ENCODE measurements at regions not wholly inside any gene's neighbourhood (a gene's known extent, or its start where the extent isn't known, plus 50 kb on each side); places are given as distances from the start of the nearest gene placed in this dataset.

DNA sequence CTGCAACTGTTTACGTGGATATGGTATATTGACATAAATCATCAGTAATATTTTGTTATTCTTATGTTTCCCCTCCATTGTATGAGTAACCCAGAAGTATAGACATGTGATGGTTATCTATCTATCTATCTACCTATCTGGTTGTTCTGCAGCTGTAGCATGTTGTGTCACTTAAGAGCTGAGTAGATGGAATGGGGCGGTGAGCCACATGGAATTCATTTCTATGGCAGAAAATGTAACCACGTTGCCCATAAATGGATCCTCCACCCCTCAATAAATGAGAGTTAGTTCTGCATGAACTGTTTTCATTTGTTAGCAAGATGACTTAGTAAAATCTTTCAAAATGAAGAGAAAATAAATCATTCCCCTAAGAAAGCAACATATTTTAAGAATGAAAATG is 553.2 kb downstream of the MAT2B start:
- no peak for DNase-seq (ENCODE audit: extremely low spot score, insufficient read length, low read depth)
- no peak for FAIRE-seq

- FAIRE-seq: no peak
- DNase-seq (ENCODE audit: extremely low spot score, insufficient read length, low read depth): no peak
These were observed 554.1 kb downstream of the MAT2B start for GRCh38 chr5:164059471-164059870.

DNA sequence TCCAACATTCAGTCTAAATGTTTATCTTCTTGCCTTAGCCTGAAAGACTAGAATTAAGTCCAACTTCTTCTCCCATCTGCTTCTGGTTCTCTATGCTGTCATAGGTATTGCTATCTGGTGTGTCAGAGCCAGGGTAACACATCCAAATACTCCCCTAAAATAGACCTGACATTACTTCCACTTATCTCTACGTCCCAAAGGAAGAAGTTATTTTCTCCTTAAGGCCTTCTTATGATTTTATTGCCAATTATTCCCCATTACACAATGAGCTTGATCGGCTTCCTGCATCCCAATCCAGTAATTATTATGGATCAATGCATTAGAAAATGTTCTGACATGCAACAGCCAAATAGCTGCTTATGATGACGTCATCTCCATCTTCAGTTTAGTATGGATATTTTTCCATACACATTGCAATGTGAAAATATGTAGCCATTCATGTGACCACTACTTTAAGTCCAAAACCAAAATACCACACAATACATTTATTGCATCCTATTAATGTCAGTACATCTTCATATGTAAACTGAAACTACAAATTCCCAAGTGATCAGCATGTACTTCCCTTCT is 555.5 kb downstream of the MAT2B start:
- DNase-seq (ENCODE audit: extremely low spot score, insufficient read length, low read depth) (no peak), FAIRE-seq (no peak)

- no peak for FAIRE-seq
- no peak for DNase-seq (ENCODE audit: extremely low spot score, insufficient read length, low read depth)
These were observed 556.9 kb downstream of the MAT2B start for GRCh38 chr5:164062304-164062703.

DNA sequence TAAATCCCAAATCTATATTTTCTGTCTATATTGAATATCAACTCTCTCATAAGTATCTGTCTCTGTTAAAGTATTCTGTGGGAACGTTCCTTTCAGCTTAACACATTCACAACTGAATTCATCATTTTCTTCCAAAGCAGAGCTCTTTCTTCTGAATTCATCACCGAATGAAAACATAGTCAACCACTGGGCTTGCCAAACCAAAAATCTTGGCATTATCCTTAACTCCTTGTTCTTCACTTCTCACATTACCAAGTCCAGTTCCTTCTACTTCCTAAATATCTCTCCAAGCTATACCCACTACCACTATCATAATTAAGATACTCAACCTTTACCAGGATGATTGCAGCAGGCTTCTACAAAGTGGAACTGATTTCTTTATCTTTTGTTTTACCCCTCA is 559.8 kb downstream of the MAT2B start:
- FAIRE-seq (no peak), DNase-seq (ENCODE audit: extremely low spot score, insufficient read length, low read depth) (no peak)

DNA sequence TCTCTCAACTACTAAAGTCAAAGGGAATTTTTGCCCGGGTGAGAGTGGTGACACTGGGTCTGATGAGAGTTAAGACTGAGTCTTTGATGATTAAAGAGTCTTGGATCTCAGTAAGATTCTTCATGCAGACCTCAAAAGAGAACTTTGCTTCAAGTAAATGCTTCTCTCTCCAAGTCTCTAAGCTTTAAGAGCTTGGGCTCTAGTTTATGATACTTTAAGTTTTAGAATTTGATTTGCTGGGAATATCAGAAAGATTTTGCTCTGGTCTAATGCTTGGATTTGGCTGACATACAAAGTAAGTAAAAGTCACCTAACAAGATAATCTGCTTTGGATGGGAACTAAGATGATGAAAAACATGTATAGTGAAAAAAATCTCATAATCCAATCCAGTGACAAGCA is 566.3 kb downstream of the MAT2B start:
- FAIRE-seq (no peak), DNase-seq (ENCODE audit: extremely low spot score, insufficient read length, low read depth) (no peak)

GRCh38 chr5:164073081-164073480 is 567.7 kb downstream of the MAT2B start:
- DNase-seq (ENCODE audit: extremely low spot score, insufficient read length, low read depth) (no peak), FAIRE-seq (no peak)

- no peak for FAIRE-seq
- no peak for DNase-seq (ENCODE audit: extremely low spot score, insufficient read length, low read depth)
These were observed 571.1 kb downstream of the MAT2B start for GRCh38 chr5:164076556-164076955.

- FAIRE-seq (no peak), DNase-seq (ENCODE audit: extremely low spot score, insufficient read length, low read depth) (no peak)
These were observed 584.9 kb downstream of the MAT2B start for GRCh38 chr5:164090358-164090757.

DNA sequence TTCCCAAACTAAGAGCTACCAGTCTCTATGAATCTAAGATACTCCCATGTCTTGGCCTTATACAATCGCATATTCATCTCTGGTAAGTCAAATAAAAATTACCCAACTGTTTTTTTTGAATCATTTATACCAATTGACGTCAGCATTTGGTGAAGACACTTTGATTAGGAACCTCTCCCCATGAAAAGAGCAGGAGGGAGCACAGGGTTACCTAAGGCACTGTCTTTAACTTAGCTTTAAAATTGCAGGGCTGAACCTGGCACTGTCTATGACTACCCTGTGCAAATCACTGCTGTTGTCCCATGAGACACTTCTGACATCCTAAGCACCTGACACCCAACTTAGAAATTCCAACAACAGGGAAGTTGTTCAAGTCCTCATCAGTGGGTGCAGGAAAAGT is 586.4 kb downstream of the MAT2B start:
- FAIRE-seq: no peak
- no peak for DNase-seq (ENCODE audit: extremely low spot score, insufficient read length, low read depth)

GRCh38 chr5:164094291-164094690 is 588.9 kb downstream of the MAT2B start:
- DNase-seq (ENCODE audit: extremely low spot score, insufficient read length, low read depth) (no peak), FAIRE-seq (no peak)

DNA sequence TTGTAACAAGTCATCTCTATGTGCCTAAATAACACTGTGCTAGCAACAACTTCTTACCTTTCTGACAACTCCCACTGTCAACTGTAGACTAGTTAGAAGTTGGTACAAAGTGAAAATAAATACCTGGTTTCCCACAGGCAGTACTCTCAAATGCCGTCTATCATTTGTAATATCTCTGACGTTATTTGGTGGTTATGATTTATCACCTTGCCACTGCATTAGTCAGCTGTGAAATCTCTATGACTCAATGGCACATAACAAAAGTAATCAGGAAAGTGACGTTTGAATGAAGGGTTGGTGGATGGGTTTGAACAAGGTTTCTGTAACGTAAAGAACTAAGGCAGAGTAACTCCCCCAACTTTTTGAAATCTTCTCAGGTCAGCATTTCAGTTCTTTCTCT is 592.3 kb downstream of the MAT2B start:
- no peak for FAIRE-seq
- no peak for DNase-seq (ENCODE audit: extremely low spot score, insufficient read length, low read depth)

DNA sequence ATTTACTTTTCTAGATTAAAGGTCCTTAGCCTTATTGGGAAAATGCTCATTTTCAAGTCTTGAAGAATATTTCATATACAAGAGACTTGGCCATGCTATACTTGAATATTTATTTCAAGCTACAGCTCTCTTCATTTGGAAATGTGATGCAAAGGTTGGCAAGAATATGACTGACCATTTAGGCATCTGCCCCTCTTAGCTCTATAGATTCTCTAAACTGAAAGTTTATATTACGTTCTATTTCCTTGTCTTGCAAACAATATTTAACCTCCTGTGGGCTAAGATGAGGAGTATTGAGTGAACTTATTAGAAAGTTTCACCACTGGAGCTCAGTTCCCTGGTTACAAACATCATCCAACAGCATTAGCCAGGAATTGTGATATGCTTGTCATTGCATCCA is 593.1 kb downstream of the MAT2B start:
- FAIRE-seq (no peak), DNase-seq (ENCODE audit: extremely low spot score, insufficient read length, low read depth) (no peak)

- no peak for DNase-seq (ENCODE audit: extremely low spot score, insufficient read length, low read depth)
- FAIRE-seq: no peak
These were observed 593.6 kb downstream of the MAT2B start for GRCh38 chr5:164098979-164099378.

GRCh38 chr5:164115420-164115819 is 610.0 kb downstream of the MAT2B start:
- no peak for FAIRE-seq
- DNase-seq (ENCODE audit: extremely low spot score, insufficient read length, low read depth): no peak

DNA sequence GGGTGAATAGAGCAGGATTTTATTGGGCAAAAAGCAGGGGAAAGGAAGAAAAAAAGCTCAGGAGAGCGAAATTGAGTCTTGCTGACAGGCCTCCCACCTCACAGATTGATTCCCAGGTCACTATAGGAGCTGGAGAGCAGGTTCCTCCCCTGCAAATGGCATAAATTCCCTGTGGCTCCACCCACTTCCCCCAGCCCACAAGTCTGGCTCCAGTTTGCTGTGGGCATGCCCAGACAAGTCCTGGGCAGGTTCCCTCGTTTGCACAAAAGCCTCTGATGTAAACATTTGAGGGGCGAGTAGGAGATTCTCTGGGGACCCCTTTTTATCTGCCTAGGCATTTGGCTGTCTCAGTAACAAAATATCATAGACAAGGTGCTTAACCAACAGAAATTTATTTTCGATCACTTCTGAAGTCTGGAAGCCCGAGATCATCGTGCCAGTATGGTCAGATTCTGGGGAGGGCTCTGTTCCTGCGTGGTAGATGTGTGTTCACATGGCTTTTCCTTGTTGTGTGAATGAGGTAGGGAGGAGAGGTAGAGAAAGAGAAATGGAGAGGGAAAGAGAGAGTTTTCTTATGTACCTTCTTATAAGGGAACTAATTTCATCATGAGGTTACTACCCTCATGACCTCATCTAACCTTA is 614.5 kb downstream of the MAT2B start:
- FAIRE-seq (no peak), DNase-seq (ENCODE audit: extremely low spot score, insufficient read length, low read depth) (no peak)

DNA sequence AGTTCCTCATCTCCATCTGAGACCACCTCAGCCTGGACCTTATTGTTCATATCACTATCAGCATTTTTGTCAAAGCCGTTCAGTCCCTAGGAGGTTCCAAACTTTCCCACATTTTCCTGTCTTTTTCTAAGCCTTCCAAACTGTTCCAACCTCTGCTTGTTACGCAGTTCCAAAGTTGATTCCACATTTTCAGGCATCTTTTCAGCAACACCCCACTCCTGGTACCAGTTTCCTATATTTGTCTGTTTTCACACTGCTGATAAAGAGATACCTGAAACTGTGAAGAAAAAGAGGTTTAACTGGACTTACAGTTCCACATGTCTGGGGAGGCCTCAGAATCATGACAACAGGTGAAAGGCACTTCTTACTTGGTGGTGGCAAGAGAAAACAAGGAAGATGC is 622.1 kb downstream of the MAT2B start:
- FAIRE-seq (no peak), DNase-seq (ENCODE audit: extremely low spot score, insufficient read length, low read depth) (no peak)

DNA sequence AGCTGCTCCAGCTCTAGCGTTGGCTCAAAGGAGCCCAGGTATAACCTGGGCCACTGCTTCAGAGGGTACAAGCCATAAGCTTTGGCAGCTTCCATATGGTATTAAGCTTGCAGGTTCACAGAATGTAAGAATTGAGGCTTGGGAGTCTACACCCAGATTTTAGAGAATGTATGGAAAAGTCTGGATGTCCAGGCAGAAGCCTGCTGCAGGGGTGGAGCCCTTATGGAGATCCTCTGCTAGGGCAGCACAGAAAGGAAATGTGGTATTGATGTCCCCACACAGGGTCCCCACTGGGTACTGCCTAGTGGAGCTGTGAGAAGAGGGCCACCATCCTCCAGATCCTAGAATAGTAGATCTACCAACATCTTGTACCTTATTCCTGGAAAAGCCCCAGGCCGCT is 626.9 kb downstream of the MAT2B start:
- DNase-seq (ENCODE audit: extremely low spot score, insufficient read length, low read depth): no peak
- FAIRE-seq: no peak

DNA sequence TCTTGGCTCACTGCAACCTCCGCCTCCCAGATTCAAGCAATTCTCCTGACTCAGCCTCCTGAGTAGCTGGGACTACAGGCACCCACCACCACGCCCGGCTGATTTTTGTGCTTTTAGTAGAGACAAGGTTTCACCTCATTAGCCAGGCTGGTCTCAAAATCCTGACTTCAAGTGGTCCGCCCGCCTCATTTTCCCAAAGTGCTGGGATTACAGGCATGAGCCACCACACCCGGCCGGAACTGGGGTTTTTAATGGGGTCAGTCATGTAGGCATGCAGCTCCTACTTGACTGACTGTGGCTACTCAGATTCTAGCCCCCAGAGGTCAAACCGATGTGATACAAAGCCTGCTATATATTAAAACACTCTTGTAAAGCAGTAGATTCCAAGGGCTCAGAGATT is 631.7 kb downstream of the MAT2B start:
- no peak for DNase-seq (ENCODE audit: extremely low spot score, insufficient read length, low read depth)
- FAIRE-seq: no peak

DNA sequence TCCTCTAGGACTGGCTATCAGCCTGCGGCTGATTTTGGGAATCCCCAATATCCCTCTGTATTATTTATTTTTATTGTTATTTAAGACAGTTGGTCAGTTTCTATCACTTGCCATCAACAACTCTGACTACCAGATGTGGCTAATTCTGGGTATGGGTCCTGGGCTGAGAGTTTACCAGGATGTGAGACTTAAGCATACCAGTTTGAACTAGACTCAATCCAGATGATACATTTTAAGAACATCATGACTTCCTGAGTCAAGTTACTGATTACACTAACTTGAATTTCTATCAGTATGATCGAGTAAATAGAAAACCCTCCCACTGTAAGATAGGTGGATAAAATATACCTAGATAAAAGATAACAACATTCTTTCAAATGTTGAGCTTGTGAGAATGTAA is 634.0 kb downstream of the MAT2B start:
- FAIRE-seq (no peak), DNase-seq (ENCODE audit: extremely low spot score, insufficient read length, low read depth) (no peak)

- FAIRE-seq (no peak), DNase-seq (ENCODE audit: extremely low spot score, insufficient read length, low read depth) (no peak)
These were observed 640.0 kb downstream of the MAT2B start for GRCh38 chr5:164145458-164145857.

GRCh38 chr5:164146223-164146622 is 640.8 kb downstream of the MAT2B start:
- FAIRE-seq: no peak
- DNase-seq (ENCODE audit: extremely low spot score, insufficient read length, low read depth): no peak

All from GM18507 (cell line).